Heart left ventricle (tissue), 16 donors: ENCODE measurements at regions not wholly inside any gene's neighbourhood (a gene's known extent, or its start where the extent isn't known, plus 50 kb on each side); places are given as distances from the start of the nearest gene placed in this dataset.

Experiments used
- ATAC-seq, 4 donors: fragments of 200-7000 bp; cut with Tn5 transposase; one replicate each; pipeline ENCODE4 v1.9.1; 2020 to 2022; ENCODE audit warnings: moderate library complexity in 4 of 4, mild to moderate bottlenecking in 3 of 4, moderate number of reproducible peaks in 1 of 4
- DNase-seq, 5 donors: peaks; one replicate each; pipeline ENCODE4 v3.0.0-alpha.2; 2020
- H3K27ac ChIP-seq, 12 donors: fragments of 200-600 bp; sonication (generic) in 4 of 12; one replicate each; pipeline versions ENCODE4 v1.5.0 to v1.8.0; 2016 to 2022; ENCODE audit warnings: mild to moderate bottlenecking in 2 of 12
- H3K27me3 ChIP-seq, 9 donors: fragments of 200-600 bp; sonication (generic) in 2 of 9; one replicate each; pipeline versions ENCODE4 v1.5.1 to v1.8.0; 2016 to 2022; ENCODE audit warnings: mild to moderate bottlenecking in 3 of 9
- H3K36me3 ChIP-seq, 9 donors: fragments of 200-600 bp; sonication (generic) in 2 of 9; one replicate each; pipeline versions ENCODE4 v1.5.0 to v1.8.0; 2018 to 2022; ENCODE audit warnings: mild to moderate bottlenecking in 2 of 9
- H3K4me1 ChIP-seq, 12 donors: fragments of 200-600 bp; sonication (generic) in 4 of 12; one replicate each; pipeline versions ENCODE4 v1.5.0 to v1.8.0; 2016 to 2022; ENCODE audit warnings: mild to moderate bottlenecking in 3 of 12
- H3K4me3 ChIP-seq, 12 donors: fragments of 200-600 bp; sonication (generic) in 4 of 12; one replicate each; pipeline versions ENCODE4 v1.5.0 to v1.8.0; 2017 to 2022; ENCODE audit warnings: mild to moderate bottlenecking in 9 of 12, moderate library complexity in 4 of 12
- H3K9me3 ChIP-seq, 12 donors: fragments of 200-600 bp; sonication (generic) in 4 of 12; one replicate each; pipeline versions ENCODE4 v1.5.0 to v1.8.0; 2016 to 2022; ENCODE audit warnings: mild to moderate bottlenecking in 1 of 12
- CTCF ChIP-seq, 12 donors: fragments of 200-600 bp; sonication (generic) in 4 of 12; IDR thresholded peaks; one replicate each; pipeline versions ENCODE4 v1.5.0 to v1.8.0; 2018 to 2022; ENCODE audit warnings: antibody characterized with exemption in 12 of 12, mild to moderate bottlenecking in 5 of 12
- POLR2A ChIP-seq, 2 donors: fragments of 450-650 bp; IDR thresholded peaks; one replicate each; pipeline ENCODE4 v1.6.1; 2017; ENCODE audit warnings: antibody characterized with exemption in 2 of 2, mild to moderate bottlenecking in 2 of 2, moderate library complexity in 2 of 2
- WGBS, 4 donors: extraction: QIAGEN DNeasy Blood & Tissue Kit in 2 of 4; methylation state at CpG; one replicate each; pipeline versions ENCODE4 v1.1.5 to v1.1.7; 2013 to 2018; 5-methylcytosine and 5-hydroxymethylcytosine counted together
- intact Hi-C, 10 donors: fragments of 100-400 bp; cut with DNase I; formaldehyde crosslinking; loops; one replicate each; pipeline versions ENCODE4 v1.11.1 to v1.14.2; 2022
- donor health status: ischemic (EF 13 %, LVEDD 7.1; RV severe dilation, severe dysfunction).
- donor health status: healthy with polysubstance abuse.
- donor health status: DM: no; HTN: yes; CAD: no.
- donor health status: DM: no; HTN: no; CAD: no.
- donor health status: ischemic (EF 25% LVEDD 6.9; RV normal size, moderate dysfunction).
- donor health status: ischemic (EF 25% LVEDD 5.7; RV mildly dilated, moderate dysfunction).
- donor health status: healthy.
- donor health status: DM: yes; HTN: yes; CAD: no.
- donor health status: ischemic (EF 35%, LVEDD 5.7; RV mildly dilated, moderate dysfunction).
- donor health status: nonischemic (EF 11% LVEDD 7.7; RV severe dilation, severe dysfunction).
- donor health status: DM: yes; HTN: yes; CAD: no.
- donor health status: PGD.
- donor health status: ischemic (EF 29% LVEDD 5.4; RV normal size, mild dysfunction).
- donor health status: nonischemic (EF 23%, LVEDD 6.1; RV moderate dilation, normal function).

GRCh38 chr3:31249545-31249944, 283.2 kb upstream of the STT3B start:
- Histone ChIP-seq H3K9me3 (no peaks in the 10 kb centered on the region), H3K4me3 (no peak overlapping the region), H3K27me3 (no peaks in the 10 kb centered on the region), H3K27ac (no peak overlapping the region), H3K4me1 (no peaks in the 10 kb centered on the region), H3K36me3 (no peaks in the 10 kb centered on the region)
- DNase-seq (no peak), ATAC-seq (no peak)
- no peak for TF ChIP-seq POLR2A (IDR thresholded peaks at IDR 0.05)
- no peak for TF ChIP-seq CTCF (IDR thresholded peaks at IDR 0.05)
- intact Hi-C loops = no loop called here

DNA sequence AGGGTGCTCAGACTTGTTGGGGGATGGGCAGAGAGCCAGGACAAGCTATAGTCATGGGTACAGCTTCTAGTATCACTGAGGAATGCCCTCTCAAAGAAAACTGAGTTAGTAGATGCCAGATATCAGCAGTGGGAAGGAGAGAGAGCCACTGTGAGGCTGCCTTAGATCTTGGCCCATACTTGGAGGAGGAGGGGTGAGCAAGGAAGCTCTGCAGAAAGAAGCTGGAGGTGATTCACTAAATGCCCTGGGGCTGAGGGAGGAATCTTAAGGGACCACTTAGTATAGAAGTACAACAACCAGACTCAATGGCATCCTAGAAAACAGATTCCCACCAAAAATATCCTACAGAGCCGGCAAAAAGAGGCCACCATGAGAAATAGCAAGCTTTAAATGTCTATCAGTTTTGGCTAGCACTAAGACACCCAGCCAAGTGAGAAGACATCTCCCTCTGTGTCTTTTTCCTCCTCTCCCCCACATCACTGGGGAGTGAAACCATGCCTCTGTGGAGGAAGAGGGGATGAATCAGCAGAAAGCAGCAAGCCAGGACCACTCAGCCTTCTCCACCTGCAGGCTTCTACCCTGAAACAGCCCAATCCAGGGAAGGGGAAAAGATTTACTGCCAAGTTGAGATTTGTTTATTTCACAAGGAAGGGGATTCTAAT, 282.5 kb upstream of the STT3B start:
- Histone ChIP-seq H3K27me3 (no peaks in the 10 kb centered on the region), H3K9me3 (no peaks in the 10 kb centered on the region), H3K36me3 (no peaks in the 10 kb centered on the region), H3K4me1 (no peaks in the 10 kb centered on the region), H3K27ac (no peak overlapping the region), H3K4me3 (no peak overlapping the region)
- no peak for TF ChIP-seq POLR2A (IDR thresholded peaks at IDR 0.05)
- no peak for TF ChIP-seq CTCF (IDR thresholded peaks at IDR 0.05)
- WGBS, 4 donors = 76 to 89% (median 81%) methylated on average over 1 of the region's 1 CpG
- DNase-seq (no peak), ATAC-seq (no peak)
- intact Hi-C loops = no loop called here

- WGBS, 4 donors = 94 to 98% (median 95%) methylated on average over 3 of the region's 3 CpGs
- no peak for TF ChIP-seq CTCF (IDR thresholded peaks at IDR 0.05)
- no peak for TF ChIP-seq POLR2A (IDR thresholded peaks at IDR 0.05)
- ATAC-seq (no peak), DNase-seq (no peak)
- Histone ChIP-seq H3K4me1 (no peaks in the 10 kb centered on the region), H3K4me3 (no peak overlapping the region), H3K27me3 (no peaks in the 10 kb centered on the region), H3K27ac (no peak overlapping the region), H3K36me3 (no peaks in the 10 kb centered on the region), H3K9me3 (no peaks in the 10 kb centered on the region)
- intact Hi-C loops = no loop called here
Observed at GRCh38 chr3:31251083-31251482, 281.6 kb upstream of the STT3B start.

GRCh38 chr3:31252216-31253185, 280.2 kb upstream of the STT3B start:
- Histone ChIP-seq H3K27ac (no peak overlapping the region), H3K9me3 (no peaks in the 10 kb centered on the region), H3K27me3 (no peaks in the 10 kb centered on the region), H3K4me3 (no peak overlapping the region), H3K4me1 (no peaks in the 10 kb centered on the region), H3K36me3 (no peaks in the 10 kb centered on the region)
- intact Hi-C loops = no loop called here
- TF ChIP-seq POLR2A (IDR thresholded peaks at IDR 0.05) (no peak), CTCF (IDR thresholded peaks at IDR 0.05) (no peak)
- 81 to 86% (median 84%) methylated on average over 6 of the region's 6 CpGs for WGBS, 4 donors
- DNase-seq = no peak
- ATAC-seq = no peak
